ENCODE measurements at regions not wholly inside any gene's neighbourhood (a gene's known extent, or its start where the extent isn't known, plus 50 kb on each side); places are given as distances from the start of the nearest gene placed in this dataset.

DNA sequence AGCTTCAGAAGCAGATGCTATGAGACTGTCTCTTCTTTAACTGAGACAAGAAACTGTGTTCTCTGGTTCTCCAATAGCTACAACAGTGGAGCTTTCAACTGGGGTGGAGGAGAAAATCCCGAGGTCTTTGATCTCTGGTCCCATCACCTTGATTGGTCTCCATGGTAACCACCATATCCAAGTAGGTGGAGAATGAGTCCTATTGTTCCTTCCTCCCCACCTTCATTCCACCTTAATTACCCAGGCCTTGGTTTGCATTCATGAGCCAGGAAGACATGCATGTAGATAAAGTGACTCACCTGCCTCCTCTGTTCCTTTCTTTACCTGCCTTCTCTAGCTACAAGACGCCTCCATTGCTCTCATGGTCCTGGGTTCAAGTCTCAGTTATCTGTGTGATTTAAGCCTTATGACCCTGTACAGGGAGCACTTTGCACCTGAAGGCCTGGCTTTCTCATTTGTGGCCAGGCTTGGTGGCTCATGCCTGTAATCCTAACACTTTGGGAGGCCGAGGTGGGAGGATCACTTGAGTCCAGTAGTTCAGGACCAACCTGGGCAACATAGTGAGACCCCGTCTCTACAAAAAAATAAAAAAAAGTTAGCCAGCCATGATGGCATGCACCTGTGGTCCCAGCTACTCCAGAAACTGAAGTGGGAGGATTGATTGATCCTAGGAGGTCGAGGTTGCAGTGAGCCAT, 157.7 kb upstream of the TBX3 start:
- Histone ChIP-seq H3K9me3 (ENCODE audit: low read length) (no peaks in the 10 kb centered on the region), H2AFZ (ENCODE audit: low read depth, low read length) (no peak overlapping the region), H4K20me1 (ENCODE audit: insufficient read depth) (no peaks in the 10 kb centered on the region), H3F3A (ENCODE audit: insufficient read depth, low read length, poor library complexity, severe bottlenecking) (no peaks in the 10 kb centered on the region), H3K9ac (ENCODE audit: low read length) (no peak overlapping the region), H3K9me2 (ENCODE audit: insufficient read depth, low read length) (no peaks in the 10 kb centered on the region), H3K4me2 (ENCODE audit: low read length) (no peak overlapping the region), H3K27ac (ENCODE audit: low read length) (no peak overlapping the region), H3K27me3 (ENCODE audit: insufficient read depth, low read depth, low read length) (no peaks in the 10 kb centered on the region), H3K4me3 (ENCODE audit: low read length) (no peak overlapping the region), H3K79me2 (replicated peaks; ENCODE audit: insufficient read depth, low read length) (no peaks in the 10 kb centered on the region), H3K36me3 (ENCODE audit: insufficient read depth, low read length) (no peaks in the 10 kb centered on the region)
- TF ChIP-seq REST (IDR thresholded peaks at IDR 0.05; ENCODE audit: borderline replicate concordance), result no peak
- TF ChIP-seq EP300 (conservative IDR thresholded peaks at IDR 0.05; ENCODE audit: poor library complexity, severe bottlenecking), result no peak
- TF ChIP-seq MXI1 (conservative IDR thresholded peaks at IDR 0.05; ENCODE audit: poor library complexity, severe bottlenecking), result no peak
- TF ChIP-seq, protein P1, sequence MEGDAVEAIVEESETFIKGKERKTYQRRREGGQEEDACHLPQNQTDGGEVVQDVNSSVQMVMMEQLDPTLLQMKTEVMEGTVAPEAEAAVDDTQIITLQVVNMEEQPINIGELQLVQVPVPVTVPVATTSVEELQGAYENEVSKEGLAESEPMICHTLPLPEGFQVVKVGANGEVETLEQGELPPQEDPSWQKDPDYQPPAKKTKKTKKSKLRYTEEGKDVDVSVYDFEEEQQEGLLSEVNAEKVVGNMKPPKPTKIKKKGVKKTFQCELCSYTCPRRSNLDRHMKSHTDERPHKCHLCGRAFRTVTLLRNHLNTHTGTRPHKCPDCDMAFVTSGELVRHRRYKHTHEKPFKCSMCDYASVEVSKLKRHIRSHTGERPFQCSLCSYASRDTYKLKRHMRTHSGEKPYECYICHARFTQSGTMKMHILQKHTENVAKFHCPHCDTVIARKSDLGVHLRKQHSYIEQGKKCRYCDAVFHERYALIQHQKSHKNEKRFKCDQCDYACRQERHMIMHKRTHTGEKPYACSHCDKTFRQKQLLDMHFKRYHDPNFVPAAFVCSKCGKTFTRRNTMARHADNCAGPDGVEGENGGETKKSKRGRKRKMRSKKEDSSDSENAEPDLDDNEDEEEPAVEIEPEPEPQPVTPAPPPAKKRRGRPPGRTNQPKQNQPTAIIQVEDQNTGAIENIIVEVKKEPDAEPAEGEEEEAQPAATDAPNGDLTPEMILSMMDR (IDR thresholded peaks at IDR 0.05; ENCODE audit: poor library complexity, severe bottlenecking), result no peak
- TF ChIP-seq RAD21 (conservative IDR thresholded peaks at IDR 0.05), result no peak
- TF ChIP-seq EZH2 (IDR thresholded peaks at IDR 0.05; ENCODE audit: borderline replicate concordance, insufficient read depth, low read length, poor library complexity, severe bottlenecking), result no peak
- no peak for TF ChIP-seq SMC3 (conservative IDR thresholded peaks at IDR 0.05; ENCODE audit: poor library complexity)
- no peak for TF ChIP-seq POLR2AphosphoS5 (IDR thresholded peaks at IDR 0.05)
- no peak for TF ChIP-seq TAF1 (IDR thresholded peaks at IDR 0.05; ENCODE audit: low read depth)

DNA sequence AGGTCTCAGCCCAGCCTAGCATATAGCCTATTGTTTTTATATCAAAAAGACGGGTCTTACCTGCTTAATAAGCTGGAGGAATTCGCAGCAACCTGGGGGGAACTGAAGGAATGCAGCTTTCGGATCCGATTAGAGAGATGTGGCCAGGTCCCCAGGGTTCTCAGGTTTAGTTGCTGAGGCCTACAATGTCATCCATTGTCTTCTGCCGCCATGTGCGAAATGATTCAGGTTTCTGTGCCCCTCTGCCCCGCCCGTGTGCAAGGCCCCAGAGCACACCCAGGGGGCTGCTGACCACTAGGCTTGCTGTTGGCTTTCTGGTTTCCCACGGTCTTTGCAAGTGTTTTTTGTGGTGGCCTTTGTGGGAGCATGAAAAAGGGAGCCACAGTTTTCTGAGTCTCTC, 154.5 kb upstream of the TBX3 start:
- H3K79me2 ChIP-seq (replicated peaks; ENCODE audit: insufficient read depth, low read length), result no peaks in the 10 kb centered on the region
- no peak overlapping the region for H2AFZ ChIP-seq (ENCODE audit: low read depth, low read length)
- no peak overlapping the region for H3K27ac ChIP-seq (ENCODE audit: low read length)
- no peaks in the 10 kb centered on the region for H4K20me1 ChIP-seq (ENCODE audit: insufficient read depth)
- no peaks in the 10 kb centered on the region for H3K27me3 ChIP-seq (ENCODE audit: insufficient read depth, low read depth, low read length)
- peaks cover 4% of the 10 kb centered on the region for H3K9me3 ChIP-seq (ENCODE audit: low read length)
- TF ChIP-seq RAD21 (conservative IDR thresholded peaks at IDR 0.05) (no peak), TAF1 (IDR thresholded peaks at IDR 0.05; ENCODE audit: low read depth) (no peak), EZH2 (IDR thresholded peaks at IDR 0.05; ENCODE audit: borderline replicate concordance, insufficient read depth, low read length, poor library complexity, severe bottlenecking) (no peak), SMC3 (conservative IDR thresholded peaks at IDR 0.05; ENCODE audit: poor library complexity) (no peak), EP300 (conservative IDR thresholded peaks at IDR 0.05; ENCODE audit: poor library complexity, severe bottlenecking) (no peak), REST (IDR thresholded peaks at IDR 0.05; ENCODE audit: borderline replicate concordance) (no peak), POLR2AphosphoS5 (IDR thresholded peaks at IDR 0.05) (no peak), MXI1 (conservative IDR thresholded peaks at IDR 0.05; ENCODE audit: poor library complexity, severe bottlenecking) (no peak)
- TF ChIP-seq, protein P1 (IDR thresholded peaks at IDR 0.05; ENCODE audit: poor library complexity, severe bottlenecking), result no peak
- no peak overlapping the region for H3K4me2 ChIP-seq (ENCODE audit: low read length)
- H3K36me3 ChIP-seq (ENCODE audit: insufficient read depth, low read length), result no peaks in the 10 kb centered on the region
- no peak overlapping the region for H3K9ac ChIP-seq (ENCODE audit: low read length)
- no peaks in the 10 kb centered on the region for H3K9me2 ChIP-seq (ENCODE audit: insufficient read depth, low read length)
- H3K4me3 ChIP-seq (ENCODE audit: low read length), result no peak overlapping the region
- H3F3A ChIP-seq (ENCODE audit: insufficient read depth, low read length, poor library complexity, severe bottlenecking), result no peaks in the 10 kb centered on the region
